ENCODE measurements at regions not wholly inside any gene's neighbourhood (a gene's known extent, or its start where the extent isn't known, plus 50 kb on each side); places are given as distances from the start of the nearest gene placed in this dataset.

DNA sequence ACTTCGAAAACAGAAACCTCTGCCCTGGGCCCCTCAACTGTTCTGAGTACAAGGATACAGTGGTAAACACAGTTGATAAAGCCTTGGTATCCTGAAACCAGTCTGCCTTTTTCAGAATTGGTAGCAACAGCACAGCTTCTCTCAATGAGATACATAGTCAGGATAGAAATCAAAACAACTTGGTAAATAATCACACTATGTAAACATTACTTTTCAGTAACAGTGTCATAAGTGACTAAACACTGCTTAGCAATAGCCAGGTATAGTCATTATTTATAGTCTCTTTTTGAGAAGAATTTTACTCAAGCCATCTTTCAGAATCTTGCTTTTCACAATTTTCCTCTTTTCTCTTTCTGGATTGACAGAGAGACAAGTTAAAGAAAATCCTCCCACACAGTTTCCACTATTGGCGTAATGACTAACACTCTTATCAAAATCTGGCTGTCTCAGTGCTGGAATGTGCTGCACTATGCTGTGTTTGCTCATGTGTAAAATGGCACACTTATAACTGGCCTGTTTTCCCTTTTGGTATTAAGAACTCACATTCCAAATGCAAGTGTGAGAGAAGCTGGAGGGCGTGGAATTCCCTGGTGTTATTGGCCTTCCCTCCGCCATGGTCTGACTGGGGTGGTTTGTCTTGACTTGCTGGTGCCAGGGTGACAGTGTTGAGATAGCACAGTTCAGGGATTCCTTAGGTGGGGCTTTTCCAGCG, 368.8 kb downstream of the TDRD3 start:
- peak; percentile 53 for DNase-seq (ENCODE audit: low read depth)

DNA sequence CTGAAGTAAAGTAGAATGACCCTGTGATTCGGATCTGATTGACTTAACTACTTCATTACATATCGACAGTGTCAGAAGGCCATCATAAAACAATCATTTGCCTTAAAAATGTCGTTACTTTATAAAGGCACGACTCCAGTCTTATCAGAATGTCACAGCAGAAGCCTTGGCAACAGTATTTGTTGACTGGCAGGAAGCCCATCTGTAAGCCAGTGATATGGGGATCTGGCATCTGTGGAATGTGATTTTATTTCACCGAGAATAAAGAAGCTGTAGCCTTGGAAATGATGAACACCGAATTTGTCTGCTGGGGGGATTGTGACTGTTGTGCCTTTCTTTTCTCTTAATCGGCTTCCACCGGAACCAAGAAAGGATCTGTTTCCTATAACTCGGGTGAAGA, 362.5 kb downstream of the TDRD3 start:
- DNase-seq (ENCODE audit: low read depth) = peak; percentile 15

DNA sequence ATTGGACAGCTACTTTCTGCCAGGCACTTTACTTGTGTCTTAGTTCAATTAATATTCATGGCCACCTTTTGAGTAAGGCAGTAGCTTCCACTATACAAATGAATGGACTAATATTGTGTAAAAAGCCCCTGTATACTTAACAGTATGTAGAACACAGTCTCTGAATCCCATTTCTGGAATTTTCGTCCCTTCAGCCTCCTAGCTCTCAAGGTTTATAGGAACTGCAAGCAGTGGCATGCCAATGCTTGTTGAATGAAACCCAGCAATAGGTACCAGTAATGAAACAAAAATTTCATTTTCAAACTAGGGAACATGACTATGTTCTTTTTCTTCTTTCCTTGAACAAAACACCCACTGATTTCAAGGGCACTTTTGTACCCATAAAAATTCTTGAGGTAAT, 361.6 kb downstream of the TDRD3 start:
- no peak for DNase-seq (ENCODE audit: low read depth)

DNA sequence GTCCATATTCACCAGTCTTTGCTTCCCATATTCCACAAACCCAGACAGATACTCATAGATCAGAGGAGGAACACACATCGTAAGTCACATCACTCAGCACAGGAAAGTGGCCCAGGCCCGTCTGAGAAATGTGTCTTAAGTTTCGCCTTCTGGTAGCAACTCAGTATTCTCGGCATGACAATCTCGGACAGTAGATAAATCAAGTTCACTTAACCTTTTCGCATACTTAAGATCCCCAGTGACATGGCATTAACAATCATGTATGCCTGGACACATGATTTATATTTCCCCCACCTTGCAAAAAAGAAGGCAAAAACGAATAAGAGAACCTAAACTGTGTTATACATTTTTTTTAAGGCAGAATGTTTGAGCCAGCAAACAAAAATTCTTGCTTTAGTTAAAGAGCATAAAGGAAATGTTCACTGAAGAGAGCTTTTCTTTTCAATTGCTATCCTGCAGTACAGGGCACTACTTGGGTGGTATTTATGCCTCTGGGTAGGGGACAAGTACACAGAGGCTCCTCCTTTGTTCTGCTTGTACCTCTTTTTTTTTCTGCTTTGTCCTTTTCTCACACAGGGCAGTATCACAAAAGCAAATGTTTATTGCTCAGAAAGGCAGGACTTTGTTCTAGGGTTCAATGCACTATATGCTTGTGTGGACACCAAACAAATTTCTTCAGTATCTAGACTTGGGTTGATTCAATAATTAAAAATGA, 360.6 kb downstream of the TDRD3 start:
- DNase-seq (ENCODE audit: low read depth) = no peak

DNA sequence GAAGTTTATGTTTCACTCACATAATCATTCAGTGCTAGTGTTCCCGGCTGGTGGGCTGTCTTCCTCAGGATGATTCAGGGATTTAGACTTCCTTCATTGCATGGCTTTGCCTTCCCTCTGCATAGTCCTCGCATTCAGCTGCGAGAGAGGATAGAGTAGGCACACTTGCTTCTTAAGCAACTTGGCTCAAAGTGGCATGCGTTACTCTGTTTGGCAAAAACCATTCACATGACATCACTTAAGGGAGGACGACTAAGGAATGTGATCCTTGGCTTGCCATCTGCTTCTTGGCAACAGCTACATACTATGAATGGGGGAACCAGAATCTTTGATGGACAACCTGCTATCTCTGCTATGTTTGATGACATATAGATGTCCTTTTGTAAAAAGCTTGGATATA, 359.3 kb downstream of the TDRD3 start:
- no peak for DNase-seq (ENCODE audit: low read depth)

- no peak for DNase-seq (ENCODE audit: low read depth)
Measured at GRCh38 chr13:60755380-60756163, 358.6 kb downstream of the TDRD3 start.

- DNase-seq (ENCODE audit: low read depth) = no peak
Measured at GRCh38 chr13:60754211-60755090, 357.4 kb downstream of the TDRD3 start.

GRCh38 chr13:60753641-60754040, 356.6 kb downstream of the TDRD3 start:
- no peak for DNase-seq (ENCODE audit: low read depth)

DNA sequence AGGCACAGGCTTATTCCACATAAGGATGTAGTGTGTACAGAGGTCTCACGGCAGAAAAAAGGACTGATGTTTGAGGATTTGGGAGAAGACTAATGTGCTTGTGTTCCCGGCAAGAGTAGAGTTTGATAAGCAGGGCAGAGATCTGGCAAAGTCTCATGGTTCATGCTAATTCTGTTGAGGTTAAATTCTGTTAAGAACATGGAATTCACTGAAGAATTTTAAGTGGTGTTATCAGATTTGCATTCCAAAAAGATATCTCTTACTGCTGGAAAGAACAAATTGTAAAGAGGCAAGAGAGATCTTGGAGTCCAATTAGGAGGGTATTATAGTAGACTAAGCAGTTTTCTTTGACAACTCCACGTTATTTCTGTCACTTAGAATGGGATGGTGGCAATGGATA, 348.3 kb downstream of the TDRD3 start:
- no peak for DNase-seq (ENCODE audit: low read depth)

GRCh38 chr13:60733933-60734332, 336.9 kb downstream of the TDRD3 start:
- DNase-seq (ENCODE audit: low read depth) = no peak

GRCh38 chr13:60727140-60727539, 330.1 kb downstream of the TDRD3 start:
- no peak for DNase-seq (ENCODE audit: low read depth)

DNA sequence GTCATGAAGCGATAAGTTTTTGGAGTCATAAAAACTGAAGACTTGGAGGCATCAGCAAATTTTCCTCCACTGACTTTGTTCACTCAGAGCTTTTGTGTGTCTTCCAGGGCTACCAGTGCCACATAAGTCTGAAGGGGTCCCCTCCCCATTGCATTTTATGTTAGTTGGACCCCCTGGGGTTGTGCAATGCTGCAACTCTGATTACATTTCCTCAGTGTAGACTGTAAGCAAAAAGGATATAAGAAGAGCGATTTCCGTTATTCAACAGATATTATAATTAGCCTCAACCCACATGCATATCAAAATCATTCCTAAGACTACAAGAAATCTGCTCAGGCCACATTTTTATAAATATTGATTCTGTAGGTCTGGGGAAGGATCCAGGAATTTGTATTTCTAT, 324.0 kb downstream of the TDRD3 start:
- DNase-seq (ENCODE audit: low read depth) = no peak

- DNase-seq (ENCODE audit: low read depth) = no peak
Measured at GRCh38 chr13:60720590-60720989, 323.6 kb downstream of the TDRD3 start.

DNA sequence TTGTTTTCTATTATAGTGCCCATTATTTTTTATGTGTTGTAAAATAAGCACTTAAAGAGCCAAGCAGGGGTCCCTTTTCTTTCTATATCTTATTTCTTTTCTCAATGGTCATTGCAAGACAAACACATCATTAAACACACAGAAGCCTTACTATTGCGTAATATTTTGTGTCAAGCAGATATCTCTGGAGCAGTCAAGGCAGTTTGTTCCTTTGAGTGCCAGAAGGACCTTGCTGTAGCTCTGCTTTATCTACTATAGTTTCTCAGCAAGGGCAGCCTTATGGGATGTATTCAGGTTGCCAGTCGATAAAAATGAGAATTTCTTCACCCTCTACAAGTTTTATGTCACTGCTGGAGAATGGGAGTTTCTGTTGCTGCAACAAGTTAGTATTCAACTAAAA, 319.3 kb downstream of the TDRD3 start:
- DNase-seq (ENCODE audit: low read depth) = no peak

GRCh38 chr13:60707878-60708277, 310.9 kb downstream of the TDRD3 start:
- DNase-seq (ENCODE audit: low read depth) = no peak

- DNase-seq (ENCODE audit: low read depth) = no peak
Measured at GRCh38 chr13:60701895-60702294, 304.9 kb downstream of the TDRD3 start.

GRCh38 chr13:60700994-60701393, 304.0 kb downstream of the TDRD3 start:
- DNase-seq (ENCODE audit: low read depth) = no peak

DNA sequence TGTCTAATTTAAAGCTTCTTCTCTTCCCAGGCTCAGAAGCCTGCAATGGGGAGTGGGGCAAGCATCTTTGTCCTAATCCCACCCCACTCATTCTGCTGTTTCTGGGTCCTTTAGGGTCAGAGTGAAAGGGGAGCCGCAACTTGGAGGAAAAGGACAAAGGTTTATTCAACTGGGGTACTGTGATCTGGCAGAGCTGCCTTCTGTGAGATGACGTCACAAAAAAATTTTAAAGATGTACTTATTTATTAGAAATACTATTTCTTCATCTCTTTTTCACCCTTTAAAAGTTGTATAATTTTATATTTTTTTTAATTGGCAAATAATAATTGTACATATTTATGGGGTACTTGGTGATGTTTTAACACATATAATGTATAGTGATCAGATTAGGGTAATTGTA, 302.6 kb downstream of the TDRD3 start:
- DNase-seq (ENCODE audit: low read depth) = no peak

DNA sequence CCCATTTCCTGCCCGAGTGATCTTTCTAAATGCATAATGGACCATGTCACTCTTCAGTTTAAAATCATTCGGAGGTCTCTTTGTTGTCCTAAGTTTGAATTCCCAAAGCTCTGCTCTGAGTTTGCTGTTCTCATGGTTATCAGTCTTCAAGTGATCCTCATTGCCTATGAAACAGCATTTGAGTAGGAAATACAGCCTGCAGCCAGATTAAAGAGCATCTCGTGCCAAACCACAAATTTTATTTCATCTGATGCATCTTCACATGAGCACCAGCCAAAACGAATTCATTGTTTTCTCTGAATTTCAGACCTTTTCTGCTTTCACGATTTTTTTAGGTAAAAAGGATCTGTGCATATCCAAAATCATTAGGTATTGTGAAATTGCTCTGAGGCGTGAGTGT, 299.6 kb downstream of the TDRD3 start:
- DNase-seq (ENCODE audit: low read depth) = no peak

GRCh38 chr13:60691268-60691667, 294.2 kb downstream of the TDRD3 start:
- DNase-seq (ENCODE audit: low read depth) = no peak

GRCh38 chr13:60690604-60691003, 293.6 kb downstream of the TDRD3 start:
- DNase-seq (ENCODE audit: low read depth) = no peak

GRCh38 chr13:60689571-60689970, 292.6 kb downstream of the TDRD3 start:
- no peak for DNase-seq (ENCODE audit: low read depth)

All from non-pigmented ciliary epithelial cell (primary cell).